Caco-2 (cell line): ENCODE measurements at regions not wholly inside any gene's neighbourhood (a gene's known extent, or its start where the extent isn't known, plus 50 kb on each side); places are given as distances from the start of the nearest gene placed in this dataset.

ENCODE experiments used
- BruUV-seq: library from RNA; stranded (reverse); fragments of 400-500 nt; replicated peaks from 2 replicates; lab custom pipeline; 2021; lab: Mats Ljungman, UMichigan
- CTCF ChIA-PET: fragments of 300-600 bp; sonication (Branson Sonifier 250); formaldehyde crosslinking; loops from one replicate; lab custom pipeline; 2022; ENCODE audit warnings: antibody characterized with exemption; lab: Charles Lee
- POLR2A ChIA-PET: fragments of 300-600 bp; sonication (Branson Sonifier 250); formaldehyde crosslinking; loops from one replicate; lab custom pipeline; 2022; ENCODE audit warnings: antibody characterized with exemption; lab: Charles Lee
- DNase-seq, 2 experiments: peaks; one replicate each; pipeline versions ENCODE4 v3.0.0 to v3.0.0-alpha.2; 2020 to 2022
- H3K27me3 ChIP-seq: replicated peaks from 2 replicates; pipeline ENCODE4 v1.6.0; 2011; ENCODE audit warnings: low read length; ENCODE audit not compliant: control insufficient read depth, insufficient read depth
- H3K36me3 ChIP-seq: 2 replicates; pipeline ENCODE4 v1.5.1; 2011; ENCODE audit warnings: low read length; ENCODE audit not compliant: control insufficient read depth, insufficient read depth
- H3K4me1 ChIP-seq: fragments of 250-450 bp; sonication (Bioruptor Pico); 2 replicates; pipeline ENCODE4 v1.5.1; 2020; ENCODE audit warnings: mild to moderate bottlenecking
- H3K4me3 ChIP-seq: 2 replicates; pipeline ENCODE4 v1.5.1; 2011; ENCODE audit warnings: low read depth, mild to moderate bottlenecking, control low read depth, low read length
- H3K9me3 ChIP-seq: fragments of 250-450 bp; sonication (Bioruptor Pico); 2 replicates; pipeline ENCODE4 v1.5.1; 2020; ENCODE audit warnings: mild to moderate bottlenecking, moderate library complexity
- H3K27ac Mint-ChIP-seq: one replicate; pipeline ENCODE4 v1.8.0; 2022; ENCODE audit warnings: mixed read lengths; ENCODE audit not compliant: unreplicated experiment
- H3K27me3 Mint-ChIP-seq: one replicate; pipeline ENCODE4 v1.8.0; 2022; ENCODE audit warnings: mixed read lengths; ENCODE audit not compliant: insufficient read depth, unreplicated experiment
- H3K36me3 Mint-ChIP-seq: one replicate; pipeline ENCODE4 v1.8.0; 2022; ENCODE audit warnings: mild to moderate bottlenecking, mixed read lengths; ENCODE audit not compliant: insufficient read depth, unreplicated experiment
- H3K4me1 Mint-ChIP-seq: one replicate; pipeline ENCODE4 v1.8.0; 2022; ENCODE audit warnings: low read depth, mixed read lengths; ENCODE audit not compliant: unreplicated experiment
- H3K4me3 Mint-ChIP-seq: one replicate; pipeline ENCODE4 v1.8.0; 2022; ENCODE audit warnings: mild to moderate bottlenecking, moderate library complexity, mixed read lengths; ENCODE audit not compliant: unreplicated experiment
- H3K9me3 Mint-ChIP-seq: one replicate; pipeline ENCODE4 v1.8.0; 2022; ENCODE audit warnings: mixed read lengths; ENCODE audit not compliant: unreplicated experiment
- CTCF ChIP-seq, 2 experiments: fragments of 200-600 bp in 1 of 2; IDR thresholded peaks; 1 replicate in 1 of 2; 2 replicates in 1 of 2; pipeline versions ENCODE4 v1.5.1 to v1.8.0; 2011 to 2022; ENCODE audit warnings: antibody characterized with exemption in 1 of 2, control low read depth in 1 of 2, inconsistent platforms in 1 of 2, low read depth in 1 of 2, low read length in 1 of 2, mild to moderate bottlenecking in 1 of 2, moderate library complexity in 1 of 2; ENCODE audit not compliant: insufficient read depth in 1 of 2, severe bottlenecking in 1 of 2, unreplicated experiment in 1 of 2
- intact Hi-C: fragments of 100-400 bp; cut with micrococcal nuclease; formaldehyde crosslinking; loops from one replicate; pipeline ENCODE4 v1.10.0; 2022; ENCODE audit not compliant: unreplicated experiment

GRCh38 chr10:62462461-62462860 is 88.3 kb downstream of the ZNF365 start:
- Histone ChIP-seq H3K36me3 (no peaks in the 10 kb centered on the region), H3K4me1 (no peaks in the 10 kb centered on the region), H3K4me3 (no peak overlapping the region), H3K27me3 (peaks cover 2% of the 10 kb centered on the region), H3K9me3 (peaks cover 10% of the 10 kb centered on the region)
- BruUV-seq, result no TSS peak
- no peak for DNase-seq
- no peaks in the 10 kb centered on the region for H3K9me3 Mint-ChIP-seq
- H3K36me3 Mint-ChIP-seq, result no peaks in the 10 kb centered on the region
- POLR2A ChIA-PET, result no interaction called here
- no peak overlapping the region for H3K27ac Mint-ChIP-seq
- H3K27me3 Mint-ChIP-seq, result peaks cover 16% of the 10 kb centered on the region
- H3K4me3 Mint-ChIP-seq, result no peak overlapping the region
- intact Hi-C loops, result no loop called here
- no peaks in the 10 kb centered on the region for H3K4me1 Mint-ChIP-seq
- CTCF ChIA-PET, result no interaction called here
- no peak for TF ChIP-seq CTCF (IDR thresholded peaks at IDR 0.05; ENCODE audit: insufficient read depth in 1 of 2, low read depth in 1 of 2, low read length in 1 of 2, severe bottlenecking in 1 of 2, unreplicated experiment in 1 of 2)

- no peaks in the 10 kb centered on the region for H3K36me3 Mint-ChIP-seq
- peaks cover 10% of the 10 kb centered on the region for H3K9me3 ChIP-seq
- no peaks in the 10 kb centered on the region for H3K4me1 ChIP-seq
- no TSS peak for BruUV-seq
- H3K4me1 Mint-ChIP-seq, result no peaks in the 10 kb centered on the region
- no peaks in the 10 kb centered on the region for H3K9me3 Mint-ChIP-seq
- intact Hi-C loops, result no loop called here
- ChIA-PET POLR2A (no interaction called here), CTCF (interaction anchor here (0.6 kb wide), 1 partner anchor 713 kb away, joined by 8 read pairs; no protein-coding TSS in a partner anchor)
- peaks cover 2% of the 10 kb centered on the region; the same call in 1 of the 2 replicates for H3K27me3 ChIP-seq
- H3K4me3 ChIP-seq, result no peak overlapping the region
- H3K36me3 ChIP-seq, result no peaks in the 10 kb centered on the region
- no peak for TF ChIP-seq CTCF (IDR thresholded peaks at IDR 0.05; ENCODE audit: insufficient read depth in 1 of 2, low read depth in 1 of 2, low read length in 1 of 2, severe bottlenecking in 1 of 2, unreplicated experiment in 1 of 2)
- DNase-seq, result no peak
- no peak overlapping the region for H3K4me3 Mint-ChIP-seq
- peaks cover 16% of the 10 kb centered on the region for H3K27me3 Mint-ChIP-seq
- no peak overlapping the region for H3K27ac Mint-ChIP-seq
These were observed 89.2 kb downstream of the ZNF365 start for GRCh38 chr10:62463364-62463763.

- peaks cover 13% of the 10 kb centered on the region for H3K27me3 Mint-ChIP-seq
- Histone ChIP-seq H3K36me3 (no peaks in the 10 kb centered on the region), H3K4me3 (no peak overlapping the region), H3K9me3 (peaks cover 10% of the 10 kb centered on the region), H3K4me1 (no peaks in the 10 kb centered on the region), H3K27me3 (peaks cover 2% of the 10 kb centered on the region; the same call in 1 of the 2 replicates)
- no peak for TF ChIP-seq CTCF (IDR thresholded peaks at IDR 0.05; ENCODE audit: insufficient read depth in 1 of 2, low read depth in 1 of 2, low read length in 1 of 2, severe bottlenecking in 1 of 2, unreplicated experiment in 1 of 2)
- ChIA-PET POLR2A (no interaction called here), CTCF (no interaction called here)
- DNase-seq, result no peak
- H3K27ac Mint-ChIP-seq, result no peak overlapping the region
- no peaks in the 10 kb centered on the region for H3K36me3 Mint-ChIP-seq
- H3K9me3 Mint-ChIP-seq, result no peaks in the 10 kb centered on the region
- intact Hi-C loops, result no loop called here
- H3K4me3 Mint-ChIP-seq, result no peak overlapping the region
- H3K4me1 Mint-ChIP-seq, result no peaks in the 10 kb centered on the region
- BruUV-seq, result no TSS peak
These were observed 90.1 kb downstream of the ZNF365 start for GRCh38 chr10:62464308-62464707.
